Mesothelial cell of epicardium (in vitro differentiated cells): ENCODE measurements at regions not wholly inside any gene's neighbourhood (a gene's known extent, or its start where the extent isn't known, plus 50 kb on each side); places are given as distances from the start of the nearest gene placed in this dataset.
A peak's percentile ranks its signal among the peaks of the same experiment; 100 is the strongest.

ENCODE experiments used
- DNase-seq, 2 experiments: peaks; one replicate each; pipeline ENCODE4 v3.0.0; 2021; ENCODE audit warnings: low spot score in 2 of 2; ENCODE audit not compliant: unreplicated experiment in 2 of 2
- H3K27ac Mint-ChIP-seq: 2 replicates; pipeline ENCODE4 v1.8.0; 2021; ENCODE audit warnings: mixed read lengths
- H3K27me3 Mint-ChIP-seq: 2 replicates; pipeline ENCODE4 v1.8.0; 2021; ENCODE audit warnings: low read depth, mixed read lengths
- H3K36me3 Mint-ChIP-seq: 2 replicates; pipeline ENCODE4 v1.8.0; 2021; ENCODE audit warnings: mixed read lengths
- H3K4me1 Mint-ChIP-seq: 2 replicates; pipeline ENCODE4 v1.8.0; 2021; ENCODE audit warnings: mixed read lengths
- H3K4me3 Mint-ChIP-seq: 2 replicates; pipeline ENCODE4 v1.8.0; 2021; ENCODE audit warnings: mild to moderate bottlenecking, moderate library complexity, mixed read lengths
- H3K9me3 Mint-ChIP-seq: 2 replicates; pipeline ENCODE4 v1.8.0; 2021; ENCODE audit warnings: mixed read lengths
- TF ChIP-seq, protein P1 (sequence below): fragments of 200-600 bp; sonication (generic); IDR thresholded peaks from one replicate; pipeline ENCODE4 v1.5.0; 2021; ENCODE audit warnings: antibody characterized with exemption; ENCODE audit not compliant: unreplicated experiment

DNA sequence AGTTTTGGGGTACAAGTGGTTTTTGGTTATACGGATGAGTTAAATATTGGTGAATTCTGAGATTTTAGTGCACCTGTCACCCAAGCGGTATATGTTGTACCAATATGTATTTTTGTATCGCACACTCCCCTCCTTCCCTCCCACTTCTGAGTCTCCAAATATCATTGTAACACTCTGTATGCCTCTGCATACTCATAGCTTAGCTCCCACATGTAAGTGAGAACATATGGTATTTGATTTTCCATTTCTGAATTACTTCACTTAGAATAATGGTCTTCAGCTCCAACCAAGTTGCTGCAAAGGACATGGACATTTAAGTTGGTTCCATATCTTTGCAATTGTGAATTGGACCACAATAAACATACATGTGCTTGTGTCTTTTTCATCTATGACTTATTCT is 103.0 kb upstream of the ADAMTS3 start:
- no peaks in the 10 kb centered on the region for H3K4me1 Mint-ChIP-seq
- H3K9me3 Mint-ChIP-seq: peaks cover 5% of the 10 kb centered on the region
- TF ChIP-seq, protein P1, sequence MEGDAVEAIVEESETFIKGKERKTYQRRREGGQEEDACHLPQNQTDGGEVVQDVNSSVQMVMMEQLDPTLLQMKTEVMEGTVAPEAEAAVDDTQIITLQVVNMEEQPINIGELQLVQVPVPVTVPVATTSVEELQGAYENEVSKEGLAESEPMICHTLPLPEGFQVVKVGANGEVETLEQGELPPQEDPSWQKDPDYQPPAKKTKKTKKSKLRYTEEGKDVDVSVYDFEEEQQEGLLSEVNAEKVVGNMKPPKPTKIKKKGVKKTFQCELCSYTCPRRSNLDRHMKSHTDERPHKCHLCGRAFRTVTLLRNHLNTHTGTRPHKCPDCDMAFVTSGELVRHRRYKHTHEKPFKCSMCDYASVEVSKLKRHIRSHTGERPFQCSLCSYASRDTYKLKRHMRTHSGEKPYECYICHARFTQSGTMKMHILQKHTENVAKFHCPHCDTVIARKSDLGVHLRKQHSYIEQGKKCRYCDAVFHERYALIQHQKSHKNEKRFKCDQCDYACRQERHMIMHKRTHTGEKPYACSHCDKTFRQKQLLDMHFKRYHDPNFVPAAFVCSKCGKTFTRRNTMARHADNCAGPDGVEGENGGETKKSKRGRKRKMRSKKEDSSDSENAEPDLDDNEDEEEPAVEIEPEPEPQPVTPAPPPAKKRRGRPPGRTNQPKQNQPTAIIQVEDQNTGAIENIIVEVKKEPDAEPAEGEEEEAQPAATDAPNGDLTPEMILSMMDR: no peak
- H3K27ac Mint-ChIP-seq: no peak overlapping the region
- no peaks in the 10 kb centered on the region for H3K27me3 Mint-ChIP-seq
- H3K4me3 Mint-ChIP-seq: no peak overlapping the region
- no peaks in the 10 kb centered on the region for H3K36me3 Mint-ChIP-seq
- DNase-seq: no peak

GRCh38 chr4:72670521-72670920 is 101.5 kb upstream of the ADAMTS3 start:
- TF ChIP-seq, protein P1: no peak
- Mint-ChIP-seq H3K4me1 (no peaks in the 10 kb centered on the region), H3K27me3 (no peaks in the 10 kb centered on the region), H3K9me3 (peaks cover 5% of the 10 kb centered on the region), H3K27ac (no peak overlapping the region), H3K4me3 (no peak overlapping the region), H3K36me3 (no peaks in the 10 kb centered on the region)
- DNase-seq: no peak

- Mint-ChIP-seq H3K9me3 (no peaks in the 10 kb centered on the region), H3K4me3 (no peak overlapping the region), H3K27me3 (no peaks in the 10 kb centered on the region), H3K4me1 (peaks cover 12% of the 10 kb centered on the region), H3K27ac (no peak overlapping the region), H3K36me3 (no peaks in the 10 kb centered on the region)
- TF ChIP-seq, protein P1: no peak
- DNase-seq: no peak
Observed at GRCh38 chr4:72666910-72667309, 97.9 kb upstream of the ADAMTS3 start.

- Mint-ChIP-seq H3K9me3 (no peaks in the 10 kb centered on the region), H3K27ac (no peak overlapping the region), H3K27me3 (no peaks in the 10 kb centered on the region), H3K4me3 (no peak overlapping the region), H3K36me3 (no peaks in the 10 kb centered on the region), H3K4me1 (peaks cover 12% of the 10 kb centered on the region)
- no peak for DNase-seq
- TF ChIP-seq, protein P1: no peak
Observed at GRCh38 chr4:72665171-72665968, 96.3 kb upstream of the ADAMTS3 start.

DNA sequence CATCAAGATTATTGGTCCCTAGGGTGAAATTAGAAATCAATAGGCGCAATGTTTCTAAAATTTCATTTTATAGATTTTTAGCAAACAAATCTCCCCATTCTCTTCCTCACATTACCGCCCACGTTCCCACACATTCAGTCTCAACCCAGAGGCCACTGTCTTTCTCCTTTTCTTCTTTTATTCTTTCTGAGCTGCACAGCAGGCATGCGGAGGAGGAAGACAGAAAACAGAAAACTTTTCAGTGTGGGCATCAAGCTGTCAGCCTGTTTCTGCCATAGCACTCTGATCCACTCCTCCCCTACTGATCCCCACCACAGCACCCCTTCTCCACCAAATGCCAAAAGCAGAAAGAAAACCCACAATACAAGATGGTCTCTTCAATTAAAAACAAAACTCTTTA is 94.8 kb upstream of the ADAMTS3 start:
- H3K4me3 Mint-ChIP-seq: no peak overlapping the region
- H3K27ac Mint-ChIP-seq: peak overlapping the region; percentile 14
- H3K27me3 Mint-ChIP-seq: no peaks in the 10 kb centered on the region

More for the DNA sequence above, 94.8 kb upstream of the ADAMTS3 start:
- Mint-ChIP-seq H3K9me3 (no peaks in the 10 kb centered on the region), H3K36me3 (no peaks in the 10 kb centered on the region), H3K4me1 (peaks cover 12% of the 10 kb centered on the region)
- TF ChIP-seq, protein P1: no peak
- DNase-seq: no peak
